ENCODE measurements at regions not wholly inside any gene's neighbourhood (a gene's known extent, or its start where the extent isn't known, plus 50 kb on each side); places are given as distances from the start of the nearest gene placed in this dataset.
"Not testable (repeated sequence)": the region's sequence is repeated elsewhere in the genome, so short reads cannot be mapped to it uniquely, and the experiment has no call there.

DNA sequence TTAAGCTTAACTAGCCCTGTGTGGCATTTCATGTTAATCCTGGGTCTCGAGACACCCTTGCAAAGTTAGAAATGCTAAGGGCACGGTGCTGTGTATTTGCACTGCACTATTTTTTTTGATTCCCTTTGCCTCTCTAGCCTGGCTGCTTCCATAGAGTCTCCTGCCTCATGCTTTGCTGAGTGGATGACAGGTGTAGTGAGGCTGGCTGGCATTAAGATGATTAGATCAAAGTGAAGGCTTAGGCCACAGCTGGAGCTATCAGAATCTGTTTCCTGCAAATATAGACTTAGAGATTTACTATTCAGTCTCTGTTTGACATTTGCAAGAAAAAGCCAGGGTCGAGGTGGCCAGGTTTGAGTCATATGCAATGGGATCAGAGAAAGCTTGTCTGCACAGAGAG, 791.1 kb downstream of the AACS start:
- WGBS, 2 experiments (ENCODE audit: low coverage in 1 of 2, low lambda C conversion rate in 2 of 2, missing lambda C conversion rate in 2 of 2): 3 to 10% methylated on average over 3 of the region's 3 CpGs
- Histone ChIP-seq H3F3A (ENCODE audit: insufficient read depth) (no peaks in the 10 kb centered on the region), H3K9me2 (ENCODE audit: insufficient read depth) (no peaks in the 10 kb centered on the region), H4K20me1 (ENCODE audit: insufficient read depth) (no peaks in the 10 kb centered on the region), H3K4me2 (ENCODE audit: unreplicated experiment) (no peak overlapping the region), H3K4me1 (ENCODE audit: insufficient read depth) (no peaks in the 10 kb centered on the region), H3K79me2 (ENCODE audit: insufficient read depth) (no peaks in the 10 kb centered on the region), H3K36me3 (ENCODE audit: low read depth) (no peaks in the 10 kb centered on the region), H3K9ac (no peak overlapping the region), H2AFZ (no peak overlapping the region), H3K27me3 (replicated peaks; ENCODE audit: insufficient read depth) (no peaks in the 10 kb centered on the region), H3K9me3 (ENCODE audit: low read depth) (no peaks in the 10 kb centered on the region), H3K27ac (no peak overlapping the region), H3K4me3 (no peak overlapping the region)
- DNase-seq: no peak
- no peak for TF ChIP-seq EZH2phosphoT487 (IDR thresholded peaks at IDR 0.05; ENCODE audit: insufficient read depth, low read depth)
- in situ Hi-C loops (cut with MboI): no loop called here

- no peak for TF ChIP-seq EZH2phosphoT487 (IDR thresholded peaks at IDR 0.05; ENCODE audit: insufficient read depth, low read depth)
- TF ChIP-seq EZH2 (IDR thresholded peaks at IDR 0.05; ENCODE audit: insufficient read depth, poor library complexity, severe bottlenecking): no peak
- Histone ChIP-seq H3K27ac (no peak overlapping the region), H2AFZ (no peak overlapping the region), H3K4me1 (ENCODE audit: insufficient read depth) (no peaks in the 10 kb centered on the region), H3K4me3 (no peak overlapping the region), H3K9ac (no peak overlapping the region), H3K27me3 (replicated peaks; ENCODE audit: insufficient read depth) (no peaks in the 10 kb centered on the region), H3K36me3 (ENCODE audit: low read depth) (no peaks in the 10 kb centered on the region), H3K9me3 (ENCODE audit: low read depth) (no peaks in the 10 kb centered on the region), H3K79me2 (ENCODE audit: insufficient read depth) (no peaks in the 10 kb centered on the region), H3K9me2 (ENCODE audit: insufficient read depth) (no peaks in the 10 kb centered on the region), H4K20me1 (ENCODE audit: insufficient read depth) (no peaks in the 10 kb centered on the region), H3K4me2 (ENCODE audit: unreplicated experiment) (no peak overlapping the region), H3F3A (ENCODE audit: insufficient read depth) (no peaks in the 10 kb centered on the region)
- no peak for DNase-seq
- in situ Hi-C loops (cut with MboI): no loop called here
- 36 to 39% methylated on average over 3 of the region's 3 CpGs for WGBS, 2 experiments (ENCODE audit: low coverage in 1 of 2, low lambda C conversion rate in 2 of 2, missing lambda C conversion rate in 2 of 2)
These were observed 791.7 kb downstream of the AACS start for GRCh38 chr12:125856896-125857295.

DNA sequence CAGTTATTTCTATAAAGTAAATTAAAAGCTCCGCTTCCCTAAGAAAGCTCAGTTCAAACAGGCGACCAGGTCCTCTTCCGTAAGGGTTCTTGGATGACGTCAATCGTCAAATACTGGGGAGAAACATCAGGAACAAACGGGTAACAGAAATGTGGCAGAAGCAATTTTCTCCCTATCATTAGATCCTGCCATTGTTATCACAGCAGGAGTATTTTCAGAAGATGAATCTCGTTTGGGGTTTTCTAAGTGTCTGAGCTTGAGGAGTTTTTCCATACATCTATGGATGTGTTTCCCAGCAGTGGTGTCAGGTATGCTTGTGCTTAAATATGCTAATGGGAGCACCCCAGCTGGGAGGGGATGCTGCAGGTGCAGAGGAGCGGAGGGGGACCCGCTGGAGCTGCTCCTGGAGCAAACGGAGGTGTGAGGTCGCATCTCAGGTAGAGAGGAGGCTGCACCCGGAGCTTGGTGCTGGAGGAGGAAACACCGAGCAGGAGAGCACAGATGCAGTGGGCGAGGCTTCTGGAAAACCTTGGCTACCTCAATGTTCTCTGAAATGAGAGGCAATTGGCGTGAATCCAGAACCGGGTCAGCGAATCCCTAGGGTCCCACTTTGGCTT, 795.5 kb downstream of the AACS start:
- Histone ChIP-seq H2AFZ (no peak overlapping the region), H3K36me3 (ENCODE audit: low read depth) (no peaks in the 10 kb centered on the region), H3K4me3 (no peak overlapping the region), H3K4me1 (ENCODE audit: insufficient read depth) (no peaks in the 10 kb centered on the region), H3K9me2 (ENCODE audit: insufficient read depth) (no peaks in the 10 kb centered on the region), H3K4me2 (ENCODE audit: unreplicated experiment) (no peak overlapping the region), H4K20me1 (ENCODE audit: insufficient read depth) (no peaks in the 10 kb centered on the region), H3K79me2 (ENCODE audit: insufficient read depth) (no peaks in the 10 kb centered on the region), H3K27ac (no peak overlapping the region), H3F3A (ENCODE audit: insufficient read depth) (no peaks in the 10 kb centered on the region), H3K9ac (no peak overlapping the region), H3K9me3 (ENCODE audit: low read depth) (no peaks in the 10 kb centered on the region), H3K27me3 (replicated peaks; ENCODE audit: insufficient read depth) (no peaks in the 10 kb centered on the region)
- no peak for DNase-seq
- in situ Hi-C loops (cut with MboI): no loop called here
- WGBS, 2 experiments (ENCODE audit: low coverage in 1 of 2, low lambda C conversion rate in 2 of 2, missing lambda C conversion rate in 2 of 2): 39 to 46% methylated on average over 17 of the region's 17 CpGs
- no peak for TF ChIP-seq EZH2 (IDR thresholded peaks at IDR 0.05; ENCODE audit: insufficient read depth, poor library complexity, severe bottlenecking)
- no peak for TF ChIP-seq EZH2phosphoT487 (IDR thresholded peaks at IDR 0.05; ENCODE audit: insufficient read depth, low read depth)

DNA sequence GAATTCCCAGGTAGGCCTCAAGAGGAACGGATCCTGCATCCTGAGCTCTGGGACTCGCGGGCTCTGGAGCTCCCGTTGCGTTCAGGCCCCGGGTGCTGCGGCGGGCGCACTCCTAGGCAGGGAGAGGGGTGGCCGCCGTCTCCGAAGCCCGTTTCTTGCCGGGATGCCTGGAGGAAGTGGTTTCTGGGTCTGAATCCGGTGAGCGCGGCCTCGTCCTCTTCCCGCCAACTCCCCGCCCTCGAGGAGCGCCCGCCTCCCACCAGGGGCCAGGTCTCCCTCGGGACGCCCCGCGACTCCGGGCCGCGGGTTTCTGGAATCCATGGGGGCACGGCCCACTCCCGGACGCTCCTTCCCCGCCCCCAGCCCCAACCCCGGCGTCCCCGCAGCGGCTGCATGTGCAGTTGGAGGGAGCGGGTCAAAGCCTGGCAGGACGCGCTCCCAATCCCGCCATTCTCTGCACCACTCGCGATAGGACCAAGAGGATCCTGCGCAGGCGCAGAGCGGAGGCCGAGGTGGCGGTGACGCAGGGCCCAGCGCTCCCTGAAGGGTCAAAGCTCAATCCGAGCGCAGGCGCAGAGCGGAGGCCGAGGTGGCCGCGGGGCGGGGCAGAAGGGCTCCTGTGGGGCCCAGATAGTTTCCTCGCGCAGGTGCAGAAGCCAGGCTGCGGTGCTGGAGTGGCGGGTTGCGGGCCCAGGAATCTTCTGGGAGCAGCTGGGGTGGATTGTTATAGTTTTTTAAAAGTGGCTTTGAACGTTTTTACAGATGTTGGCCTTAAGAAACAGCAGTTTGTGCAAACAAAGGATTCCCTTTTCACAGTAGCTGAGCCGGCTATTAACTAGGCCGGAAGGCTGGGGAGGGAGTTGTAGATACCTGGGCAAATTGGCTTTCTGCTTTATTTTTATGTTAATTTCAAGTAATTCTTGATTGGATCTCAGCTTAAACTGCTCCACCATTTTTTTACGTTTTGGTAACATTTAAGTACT, 796.4 kb downstream of the AACS start:
- no peaks in the 10 kb centered on the region for H3K4me1 ChIP-seq (ENCODE audit: insufficient read depth)
- no peak overlapping the region for H3K27ac ChIP-seq
- 21 to 25% methylated on average over 41 to 58 of the region's 68 CpGs for WGBS, 2 experiments (ENCODE audit: low coverage in 1 of 2, low lambda C conversion rate in 2 of 2, missing lambda C conversion rate in 2 of 2)
- TF ChIP-seq EZH2phosphoT487 (IDR thresholded peaks at IDR 0.05; ENCODE audit: insufficient read depth, low read depth) (no peak), EZH2 (IDR thresholded peaks at IDR 0.05; ENCODE audit: insufficient read depth, poor library complexity, severe bottlenecking) (no peak)
- DNase-seq: no peak
- no peaks in the 10 kb centered on the region for H3K9me2 ChIP-seq (ENCODE audit: insufficient read depth)
- H4K20me1 ChIP-seq (ENCODE audit: insufficient read depth): no peaks in the 10 kb centered on the region
- H3F3A ChIP-seq (ENCODE audit: insufficient read depth): no peaks in the 10 kb centered on the region
- no peak overlapping the region for H3K4me3 ChIP-seq
- no peak overlapping the region for H3K4me2 ChIP-seq (ENCODE audit: unreplicated experiment)
- no peak overlapping the region for H2AFZ ChIP-seq
- no peak overlapping the region for H3K9ac ChIP-seq
- no peaks in the 10 kb centered on the region for H3K27me3 ChIP-seq (replicated peaks; ENCODE audit: insufficient read depth)
- no peaks in the 10 kb centered on the region for H3K9me3 ChIP-seq (ENCODE audit: low read depth)
- no peaks in the 10 kb centered on the region for H3K79me2 ChIP-seq (ENCODE audit: insufficient read depth)
- in situ Hi-C loops (cut with MboI): no loop called here
- no peaks in the 10 kb centered on the region for H3K36me3 ChIP-seq (ENCODE audit: low read depth)

- H3K4me1 ChIP-seq (ENCODE audit: insufficient read depth); H3F3A ChIP-seq (ENCODE audit: insufficient read depth); in situ Hi-C loops (cut with MboI); H3K4me3 ChIP-seq; H3K36me3 ChIP-seq (ENCODE audit: low read depth); DNase-seq; H4K20me1 ChIP-seq (ENCODE audit: insufficient read depth); H3K79me2 ChIP-seq (ENCODE audit: insufficient read depth); H2AFZ ChIP-seq; H3K9ac ChIP-seq; H3K27me3 ChIP-seq (replicated peaks; ENCODE audit: insufficient read depth); H3K4me2 ChIP-seq (ENCODE audit: unreplicated experiment); H3K27ac ChIP-seq; H3K9me3 ChIP-seq (ENCODE audit: low read depth); H3K9me2 ChIP-seq (ENCODE audit: insufficient read depth): not testable (repeated sequence)
- WGBS, 2 experiments (ENCODE audit: low coverage in 1 of 2, low lambda C conversion rate in 2 of 2, missing lambda C conversion rate in 2 of 2): 21 to 32% methylated on average over 6 of the region's 6 CpGs
These were observed 800.0 kb downstream of the AACS start for GRCh38 chr12:125865236-125865635.

Data from GM23248 (cell line).